Gastrocnemius medialis (tissue), 4 donors: ENCODE measurements at regions not wholly inside any gene's neighbourhood (a gene's known extent, or its start where the extent isn't known, plus 50 kb on each side); places are given as distances from the start of the nearest gene placed in this dataset.

ENCODE experiments used
- CTCF ChIP-seq, 5 experiments: fragments of 450-650 bp in 3 of 5; fragments of 200-600 bp in 2 of 5; sonication (generic) in 2 of 5; IDR thresholded peaks in 4 of 5; conservative IDR thresholded peaks in 1 of 5; 1 replicate in 4 of 5; 2 replicates in 1 of 5; pipeline ENCODE4 v1.5.1; 2016 to 2019; ENCODE audit warnings: antibody characterized with exemption in 5 of 5, mild to moderate bottlenecking in 3 of 5, moderate library complexity in 3 of 5
- POLR2A ChIP-seq, 2 donors: fragments of 450-650 bp; IDR thresholded peaks; one replicate each; pipeline ENCODE4 v1.6.1; 2017; ENCODE audit warnings: antibody characterized with exemption in 2 of 2, mild to moderate bottlenecking in 2 of 2, moderate library complexity in 2 of 2

- TF ChIP-seq CTCF (IDR thresholded peaks at IDR 0.05 in 4 of 5, conservative IDR thresholded peaks at IDR 0.05 in 1 of 5) (no peak), POLR2A (IDR thresholded peaks at IDR 0.05) (no peak)
Observed at GRCh38 chr5:6185574-6185973, 192.8 kb downstream of the MED10 start.
